ENCODE measurements at regions not wholly inside any gene's neighbourhood (a gene's known extent, or its start where the extent isn't known, plus 50 kb on each side); places are given as distances from the start of the nearest gene placed in this dataset.

DNA sequence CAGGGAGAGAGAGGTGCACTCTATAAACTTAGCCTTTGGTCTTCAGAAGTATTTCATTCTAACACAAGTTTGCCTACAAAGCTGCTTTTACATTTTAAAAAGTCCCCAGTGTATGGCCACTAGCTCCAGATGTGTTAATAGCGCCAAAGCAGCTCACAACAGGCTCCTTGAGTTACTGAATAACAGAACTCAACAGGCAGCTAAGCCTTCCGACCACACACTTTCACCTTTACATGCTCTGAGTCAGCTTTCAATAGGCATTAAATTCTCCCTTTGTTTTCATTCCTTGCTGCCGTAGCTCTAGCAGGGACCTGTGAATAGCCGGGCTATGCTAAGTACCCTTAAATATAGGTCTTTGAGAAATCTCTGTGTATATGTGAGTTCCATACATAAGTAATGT lies 262.8 kb upstream of the PARD3B start:
- POLR2A ChIA-PET, result no interaction called here
- Mint-ChIP-seq H3K27ac (no peak overlapping the region), H3K4me3 (no peak overlapping the region), H3K9me3 (no peaks in the 10 kb centered on the region), H3K36me3 (no peaks in the 10 kb centered on the region), H3K27me3 (peaks cover 10 to 40% (median 17%) of the 10 kb centered on the region in 5 donors), H3K4me1 (no peaks in the 10 kb centered on the region)
- DNase-seq (no peak), ATAC-seq (no peak)

DNA sequence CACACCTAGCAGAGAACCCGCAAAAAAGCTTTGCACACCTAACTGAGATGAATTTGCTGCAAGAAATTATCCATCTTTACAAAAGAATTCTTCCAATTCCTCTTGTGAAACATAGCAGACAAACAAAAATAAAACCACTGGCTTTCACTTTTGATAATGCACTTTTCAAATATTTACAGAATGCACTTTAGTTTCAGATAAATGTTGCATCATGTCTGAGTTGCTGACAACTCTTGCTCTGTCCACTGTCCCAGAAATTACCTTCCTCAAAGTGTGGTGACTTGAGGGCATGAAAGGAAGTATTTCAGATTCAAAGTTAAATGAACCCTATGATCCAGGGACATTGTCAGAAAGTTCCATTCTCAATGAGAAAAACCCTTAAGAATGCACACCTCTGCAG lies 256.2 kb upstream of the PARD3B start:
- no peak overlapping the region for H3K4me3 Mint-ChIP-seq
- no peak overlapping the region for H3K27ac Mint-ChIP-seq
- no peaks in the 10 kb centered on the region for H3K36me3 Mint-ChIP-seq
- DNase-seq, result no peak
- peaks cover 0 to 2% (median 0%) of the 10 kb centered on the region in 9 donors for H3K9me3 Mint-ChIP-seq
- no peak for ATAC-seq
- POLR2A ChIA-PET, result no interaction called here
- H3K27me3 Mint-ChIP-seq, result peaks cover 17 to 33% (median 23%) of the 10 kb centered on the region in 5 donors
- H3K4me1 Mint-ChIP-seq, result no peaks in the 10 kb centered on the region

DNA sequence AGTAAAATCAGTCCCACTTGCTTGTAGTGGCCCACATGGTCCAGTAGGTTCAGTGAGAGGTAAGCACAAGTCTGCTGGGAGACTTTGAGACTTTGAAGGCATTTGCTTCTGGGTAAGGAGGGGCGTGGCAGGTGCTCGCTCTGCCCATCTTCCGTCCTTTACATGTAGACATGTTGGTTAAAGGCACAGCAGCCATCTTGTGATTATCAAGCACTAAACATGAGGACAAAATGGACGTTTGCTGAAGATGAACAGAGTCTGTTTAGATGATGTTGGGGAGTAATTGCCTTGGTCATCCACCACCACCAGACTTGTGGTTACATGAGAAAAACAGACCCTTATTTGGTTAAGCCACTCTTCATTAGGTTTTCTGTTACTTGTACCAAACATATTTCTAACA lies 252.8 kb upstream of the PARD3B start:
- no peak overlapping the region for H3K4me3 Mint-ChIP-seq
- no peak for DNase-seq
- POLR2A ChIA-PET, result no interaction called here
- ATAC-seq, result no peak
- no peaks in the 10 kb centered on the region for H3K4me1 Mint-ChIP-seq
- peaks cover 0 to 2% (median 0%) of the 10 kb centered on the region in 9 donors for H3K9me3 Mint-ChIP-seq
- no peak overlapping the region for H3K27ac Mint-ChIP-seq
- H3K36me3 Mint-ChIP-seq, result no peaks in the 10 kb centered on the region
- H3K27me3 Mint-ChIP-seq, result peaks cover 11 to 38% (median 22%) of the 10 kb centered on the region in 5 donors

DNA sequence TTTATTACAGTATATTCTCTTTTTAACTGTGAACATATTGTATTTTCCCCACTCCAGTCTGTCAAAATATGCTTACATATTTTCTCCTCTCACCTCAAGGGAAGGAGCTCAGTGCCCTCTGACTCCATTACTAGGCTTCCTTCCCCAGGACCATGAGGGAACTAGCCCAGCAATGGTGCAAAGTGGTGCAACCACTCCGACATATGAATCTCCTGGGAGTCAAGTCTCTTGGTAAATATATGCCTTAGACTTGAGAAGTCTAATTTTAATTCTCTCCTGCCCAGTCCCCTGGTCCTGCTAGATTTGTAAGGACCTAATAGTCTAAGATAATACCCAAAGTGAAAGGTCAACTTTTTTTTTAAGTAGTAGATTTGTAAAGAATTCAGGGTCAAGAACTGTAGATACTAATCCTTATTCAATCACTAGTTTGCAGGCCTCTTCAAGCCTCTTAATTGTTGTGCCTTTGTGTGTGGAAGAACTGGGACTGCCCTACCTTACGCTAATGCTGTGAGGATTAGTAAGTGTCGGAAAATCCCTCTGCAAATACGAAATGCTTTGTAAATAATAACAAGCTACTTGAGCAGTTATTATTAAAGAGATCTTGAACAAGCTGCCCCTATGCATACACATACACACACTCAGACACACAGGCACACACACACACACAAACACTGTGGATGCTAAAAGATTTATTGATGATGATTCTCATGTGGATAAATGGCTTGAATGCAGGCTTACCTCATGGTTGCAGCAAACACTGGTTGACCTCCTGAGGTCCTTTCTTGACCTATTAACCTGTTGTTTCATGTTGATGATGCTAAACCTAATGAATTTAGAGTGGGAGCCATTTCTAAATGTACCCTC lies 251.2 kb upstream of the PARD3B start:
- Mint-ChIP-seq H3K27ac (no peak overlapping the region), H3K4me3 (no peak overlapping the region), H3K9me3 (peaks cover 0 to 2% (median 0%) of the 10 kb centered on the region in 9 donors)

DNA sequence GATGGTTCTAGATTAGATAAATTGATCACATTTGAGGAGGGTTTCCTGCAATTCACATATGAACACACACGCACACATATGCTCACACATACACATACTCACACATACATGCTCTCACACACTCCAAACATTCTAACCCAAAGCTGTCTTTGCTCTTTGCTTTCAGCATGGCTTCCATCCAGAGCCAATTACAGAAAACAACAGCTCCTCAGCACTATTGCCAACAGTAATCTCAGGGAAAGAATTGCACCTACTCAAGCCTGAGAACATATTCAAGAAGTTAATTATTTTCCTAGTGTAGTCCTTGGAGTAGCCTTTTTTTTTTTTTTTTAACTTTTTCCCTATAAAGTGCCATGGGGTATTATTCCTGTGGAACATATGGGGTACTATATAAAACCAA lies 246.9 kb upstream of the PARD3B start:
- POLR2A ChIA-PET, result no interaction called here
- ATAC-seq, result no peak
- H3K4me3 Mint-ChIP-seq, result no peak overlapping the region
- DNase-seq, result no peak
- no peaks in the 10 kb centered on the region for H3K4me1 Mint-ChIP-seq
- no peak overlapping the region for H3K27ac Mint-ChIP-seq
- H3K27me3 Mint-ChIP-seq, result peaks cover 2 to 17% (median 8%) of the 10 kb centered on the region in 5 donors
- H3K36me3 Mint-ChIP-seq, result no peaks in the 10 kb centered on the region
- no peaks in the 10 kb centered on the region for H3K9me3 Mint-ChIP-seq

More for the DNA sequence above, 251.2 kb upstream of the PARD3B start:
- H3K27me3 Mint-ChIP-seq, result peaks cover 13 to 34% (median 16%) of the 10 kb centered on the region in 5 donors
- POLR2A ChIA-PET, result no interaction called here
- DNase-seq (no peak), ATAC-seq (no peak)
- H3K36me3 Mint-ChIP-seq, result no peaks in the 10 kb centered on the region
- H3K4me1 Mint-ChIP-seq, result no peaks in the 10 kb centered on the region

DNA sequence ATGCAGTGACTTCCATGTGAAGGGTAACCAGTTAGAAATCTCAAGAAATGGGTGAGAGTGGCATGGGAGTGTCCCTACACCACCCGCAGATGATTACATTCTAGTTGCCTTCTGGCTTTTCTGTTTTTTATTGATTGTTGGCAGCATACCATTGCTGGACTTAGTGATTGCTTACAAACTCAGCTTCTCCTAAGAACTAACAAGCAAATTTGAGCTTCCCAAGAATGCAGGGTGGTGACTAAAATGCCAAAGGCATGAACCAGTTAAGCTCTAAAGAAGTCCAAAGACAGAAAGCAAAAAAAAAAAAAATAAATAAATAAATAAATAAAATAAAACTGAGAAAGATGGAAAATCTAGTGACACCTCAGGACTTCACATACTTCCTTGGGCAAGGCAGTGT lies 245.5 kb upstream of the PARD3B start:
- DNase-seq (no peak), ATAC-seq (no peak)
- POLR2A ChIA-PET, result no interaction called here
- Mint-ChIP-seq H3K36me3 (no peaks in the 10 kb centered on the region), H3K27me3 (peaks cover 2 to 17% (median 8%) of the 10 kb centered on the region in 5 donors), H3K4me3 (no peak overlapping the region), H3K9me3 (no peaks in the 10 kb centered on the region), H3K4me1 (no peaks in the 10 kb centered on the region), H3K27ac (no peak overlapping the region)

DNA sequence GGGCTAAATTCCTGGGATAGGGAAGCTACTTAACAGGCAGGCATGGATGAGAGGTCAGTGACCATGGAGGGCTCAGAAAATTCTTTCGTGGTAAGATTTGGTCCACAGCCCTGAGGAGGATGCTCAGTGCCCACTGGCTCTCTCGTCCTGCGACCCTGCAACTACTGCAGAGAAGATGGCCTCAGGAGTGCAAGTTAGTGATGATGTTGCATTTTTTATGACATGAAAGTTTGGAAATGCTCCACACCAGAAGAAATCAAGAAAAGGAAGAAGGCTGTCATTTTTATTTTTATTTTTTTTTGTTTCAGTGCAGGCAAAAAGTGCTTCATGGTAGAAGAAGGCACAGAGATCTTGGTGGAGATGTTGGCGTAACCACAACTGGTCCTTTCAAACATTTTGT lies 238.6 kb upstream of the PARD3B start:
- no peak overlapping the region for H3K4me3 Mint-ChIP-seq
- DNase-seq (no peak), ATAC-seq (no peak)
- H3K27me3 Mint-ChIP-seq, result peaks cover 2 to 21% (median 7%) of the 10 kb centered on the region in 5 donors
- no peak overlapping the region for H3K27ac Mint-ChIP-seq
- no peaks in the 10 kb centered on the region for H3K36me3 Mint-ChIP-seq
- H3K9me3 Mint-ChIP-seq, result no peaks in the 10 kb centered on the region
- POLR2A ChIA-PET, result no interaction called here
- no peaks in the 10 kb centered on the region for H3K4me1 Mint-ChIP-seq

DNA sequence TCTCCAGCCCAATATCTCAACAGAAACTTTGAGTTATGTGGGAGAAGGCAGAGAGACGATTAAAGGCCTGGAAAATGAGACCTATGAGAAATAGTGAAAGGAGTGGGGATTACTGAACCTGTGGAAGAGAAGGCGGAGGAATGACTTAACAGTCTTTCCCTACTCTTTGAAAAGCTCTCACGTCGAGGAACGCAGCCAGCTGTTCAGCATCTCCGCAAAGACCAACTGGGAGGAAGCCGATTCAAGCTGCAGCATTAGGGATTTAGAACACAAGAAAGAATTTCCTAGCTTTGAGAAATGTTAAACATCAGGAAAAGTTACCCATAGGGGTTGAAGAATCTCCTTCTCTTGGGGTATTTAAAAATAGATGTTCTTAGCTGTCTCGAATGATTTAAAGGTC lies 233.2 kb upstream of the PARD3B start:
- POLR2A ChIA-PET, result no interaction called here
- Mint-ChIP-seq H3K9me3 (no peaks in the 10 kb centered on the region), H3K4me1 (no peaks in the 10 kb centered on the region), H3K27me3 (peaks cover 8 to 34% (median 13%) of the 10 kb centered on the region in 5 donors), H3K27ac (no peak overlapping the region), H3K4me3 (no peak overlapping the region), H3K36me3 (no peaks in the 10 kb centered on the region)
- ATAC-seq, result no peak
- no peak for DNase-seq

DNA sequence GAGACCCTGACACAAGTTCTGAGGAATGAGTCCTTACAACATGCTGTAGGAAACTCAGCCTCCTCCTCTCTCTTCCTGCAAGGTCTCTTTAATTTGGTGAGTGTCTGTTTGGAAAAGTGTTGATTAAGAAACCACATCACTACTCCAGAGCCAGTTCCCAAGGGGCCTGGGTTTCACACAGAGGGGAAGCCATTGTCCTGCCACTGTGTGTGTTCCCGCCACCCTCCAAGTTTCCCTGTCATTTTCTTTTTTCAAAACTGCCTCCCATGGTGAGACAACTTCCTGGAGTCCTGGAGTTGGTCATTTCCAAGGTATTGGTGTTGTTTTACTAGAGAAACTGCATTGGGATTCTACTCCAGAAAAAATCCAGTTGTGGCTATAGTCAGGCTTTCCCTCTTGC lies 232.0 kb upstream of the PARD3B start:
- Mint-ChIP-seq H3K9me3 (no peaks in the 10 kb centered on the region), H3K27me3 (peaks cover 15 to 45% (median 19%) of the 10 kb centered on the region in 5 donors), H3K36me3 (no peaks in the 10 kb centered on the region), H3K27ac (no peak overlapping the region), H3K4me1 (no peaks in the 10 kb centered on the region), H3K4me3 (no peak overlapping the region)
- DNase-seq, result no peak
- ATAC-seq, result no peak
- POLR2A ChIA-PET, result no interaction called here

DNA sequence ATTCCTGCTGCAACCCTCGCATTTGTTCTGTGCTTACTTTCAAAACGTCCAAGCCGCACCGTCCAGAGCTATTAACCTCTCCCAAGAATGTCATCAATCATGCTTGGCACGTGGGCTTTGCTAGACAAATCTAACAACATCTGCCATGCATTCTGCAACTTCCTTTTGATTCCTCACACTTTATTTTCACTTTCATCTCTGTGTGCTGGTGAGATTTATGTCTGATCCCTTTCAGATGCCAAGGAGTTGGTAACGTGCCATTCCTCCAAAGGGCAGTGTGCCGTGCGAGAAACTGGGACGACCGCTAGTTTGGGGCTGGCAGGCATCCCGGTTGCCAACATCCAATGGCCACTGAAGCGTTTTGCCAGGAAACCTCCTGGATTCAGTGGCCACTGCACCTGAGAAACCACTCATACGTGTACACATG lies 230.0 kb upstream of the PARD3B start:
- DNase-seq, result no peak
- ATAC-seq, result no peak
- no peaks in the 10 kb centered on the region for H3K4me1 Mint-ChIP-seq
- H3K27me3 Mint-ChIP-seq, result peaks cover 15 to 45% (median 19%) of the 10 kb centered on the region in 5 donors
- POLR2A ChIA-PET, result no interaction called here
- no peaks in the 10 kb centered on the region for H3K9me3 Mint-ChIP-seq
- no peak overlapping the region for H3K27ac Mint-ChIP-seq
- no peaks in the 10 kb centered on the region for H3K36me3 Mint-ChIP-seq
- no peak overlapping the region for H3K4me3 Mint-ChIP-seq

DNA sequence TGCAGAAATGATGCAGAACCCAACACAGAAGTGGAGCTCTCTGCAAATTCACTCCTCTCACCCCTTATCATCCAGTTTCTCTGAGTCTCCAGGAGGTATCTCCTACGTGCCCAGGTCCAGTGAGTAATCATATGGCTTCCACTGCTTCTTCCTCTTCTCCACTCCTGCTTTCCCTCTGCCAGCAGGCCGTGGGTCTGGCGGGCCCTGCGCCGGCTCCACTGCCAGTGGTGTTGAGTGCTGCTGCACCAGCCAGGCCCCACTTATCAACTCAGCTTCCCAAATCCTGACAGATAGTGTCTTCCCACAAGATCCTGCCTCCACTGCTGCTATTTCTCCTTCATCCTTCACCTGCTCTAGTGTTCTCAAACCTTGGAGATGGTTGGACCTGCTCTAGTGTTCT lies 227.6 kb upstream of the PARD3B start:
- no peak overlapping the region for H3K4me3 Mint-ChIP-seq
- no peak for ATAC-seq
- no peaks in the 10 kb centered on the region for H3K4me1 Mint-ChIP-seq
- POLR2A ChIA-PET, result no interaction called here
- H3K36me3 Mint-ChIP-seq, result no peaks in the 10 kb centered on the region
- no peak overlapping the region for H3K27ac Mint-ChIP-seq
- H3K27me3 Mint-ChIP-seq, result peaks cover 10 to 48% (median 19%) of the 10 kb centered on the region in 5 donors
- DNase-seq, result no peak
- no peaks in the 10 kb centered on the region for H3K9me3 Mint-ChIP-seq

DNA sequence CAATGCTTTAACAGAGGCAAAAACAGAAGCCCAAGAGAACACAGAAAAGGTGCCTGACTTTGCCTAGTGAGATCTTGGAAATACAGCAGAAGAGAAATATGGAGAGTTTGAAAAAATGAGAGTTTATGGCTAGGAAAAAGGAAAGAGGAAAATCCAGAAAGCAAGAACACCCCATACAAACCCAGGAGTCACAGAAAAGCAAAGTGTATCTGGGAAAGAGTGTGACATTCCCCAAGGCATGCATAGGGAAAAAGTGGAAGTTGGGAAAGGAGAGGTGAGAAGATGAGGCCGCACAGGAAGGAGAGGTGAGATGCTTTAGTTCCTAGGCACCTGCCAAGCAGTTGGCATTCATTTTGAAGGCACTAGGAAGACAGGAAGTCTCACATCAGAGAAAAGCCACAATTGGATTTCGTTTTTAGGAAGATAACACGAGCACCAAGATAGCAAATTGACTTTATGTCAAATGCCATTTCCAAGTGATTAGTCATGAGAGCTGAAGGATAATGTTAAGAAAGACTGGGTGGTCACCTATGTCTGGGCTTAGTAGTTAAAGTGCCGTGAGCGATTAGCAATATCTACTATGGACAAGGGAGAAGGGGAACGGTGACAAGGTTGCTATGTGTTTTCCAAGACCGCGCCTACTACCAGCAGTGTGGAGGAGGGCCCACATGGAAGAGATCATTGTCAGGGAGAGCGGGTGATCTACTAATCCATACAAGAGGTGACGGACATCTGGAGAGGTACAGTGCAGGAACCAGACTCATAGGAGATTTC lies 224.1 kb upstream of the PARD3B start:
- Mint-ChIP-seq H3K36me3 (no peaks in the 10 kb centered on the region), H3K27me3 (peaks cover 8 to 48% (median 15%) of the 10 kb centered on the region in 5 donors), H3K4me1 (peaks cover 0 to 5% (median 2%) of the 10 kb centered on the region in 4 donors), H3K27ac (no peak overlapping the region), H3K9me3 (no peaks in the 10 kb centered on the region), H3K4me3 (no peak overlapping the region)
- DNase-seq, result no peak
- POLR2A ChIA-PET, result no interaction called here
- no peak for ATAC-seq

DNA sequence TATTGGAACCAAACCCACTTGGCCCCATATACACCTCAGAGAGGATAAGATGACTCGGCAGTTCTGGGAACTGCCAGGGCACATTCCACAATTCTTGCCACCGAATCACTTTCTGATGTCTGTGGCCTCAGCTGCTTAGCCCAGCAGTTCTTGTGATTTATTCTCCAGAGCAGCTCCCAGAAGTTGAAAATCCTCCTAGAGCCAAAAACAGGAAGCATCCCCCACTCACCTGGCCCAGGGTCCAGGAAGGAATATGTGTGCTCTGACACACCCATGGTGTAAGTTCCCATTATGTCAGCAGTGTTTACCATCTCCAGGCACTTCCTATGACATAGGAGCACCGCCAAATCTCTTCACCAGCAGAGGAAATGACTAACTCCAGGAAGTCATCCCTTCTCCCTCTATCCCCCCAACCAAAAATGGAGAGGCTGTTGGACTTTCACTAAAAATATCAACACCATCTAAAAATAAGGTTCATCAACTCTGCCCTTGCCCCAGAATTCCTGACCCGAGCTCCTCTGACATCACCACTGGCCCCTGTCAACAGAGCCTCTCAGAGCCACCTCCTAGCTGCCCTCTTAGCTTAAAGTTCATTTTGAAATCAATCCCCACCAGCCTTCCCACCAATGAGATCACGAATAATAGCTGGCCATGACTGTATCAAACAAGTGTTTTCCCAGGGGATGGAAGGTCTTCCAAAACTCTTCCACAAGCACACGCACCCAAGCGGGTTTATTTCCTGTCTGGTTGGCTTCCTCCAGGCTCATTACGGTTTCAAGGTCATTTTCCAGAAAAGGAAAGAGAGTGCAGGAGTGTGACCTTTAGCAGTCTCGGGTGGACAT lies 223.1 kb upstream of the PARD3B start:
- DNase-seq (no peak), ATAC-seq (no peak)
- H3K27ac Mint-ChIP-seq, result peak overlapping the region in 1 of 10 donors; percentile 18
- peaks cover 0 to 5% (median 2%) of the 10 kb centered on the region in 4 donors for H3K4me1 Mint-ChIP-seq
- no peaks in the 10 kb centered on the region for H3K9me3 Mint-ChIP-seq
- H3K4me3 Mint-ChIP-seq, result no peak overlapping the region
- POLR2A ChIA-PET, result no interaction called here
- no peaks in the 10 kb centered on the region for H3K36me3 Mint-ChIP-seq
- peaks cover 8 to 45% (median 14%) of the 10 kb centered on the region in 5 donors for H3K27me3 Mint-ChIP-seq
